Stimulated activated CD4-positive, alpha-beta T cell treated with anti-CD3 and anti-CD28 coated beads, Interleukin-2, amount 100 ng/mL, for 48 hours (primary cell): ENCODE measurements at regions not wholly inside any gene's neighbourhood (a gene's known extent, or its start where the extent isn't known, plus 50 kb on each side); places are given as distances from the start of the nearest gene placed in this dataset.

Experiments
- DNase-seq, 2 donors: peaks; one replicate each; pipeline ENCODE4 v3.0.0-alpha.2; 2020

- no peak for DNase-seq
Observed at GRCh38 chrX:124862301-124862700, 457.4 kb upstream of the TEX13C start.

GRCh38 chrX:124863303-124863702, 456.4 kb upstream of the TEX13C start:
- DNase-seq, result no peak

GRCh38 chrX:124887572-124887971, 432.1 kb upstream of the TEX13C start:
- no peak for DNase-seq

- no peak for DNase-seq
Observed at GRCh38 chrX:124895947-124896346, 423.7 kb upstream of the TEX13C start.

GRCh38 chrX:124902953-124903352, 416.7 kb upstream of the TEX13C start:
- no peak for DNase-seq

GRCh38 chrX:124910611-124911010, 409.1 kb upstream of the TEX13C start:
- no peak for DNase-seq

GRCh38 chrX:124917011-124917410, 402.7 kb upstream of the TEX13C start:
- DNase-seq, result no peak

GRCh38 chrX:124925681-124926080, 394.0 kb upstream of the TEX13C start:
- DNase-seq, result no peak

- no peak for DNase-seq
Observed at GRCh38 chrX:124931241-124931640, 388.4 kb upstream of the TEX13C start.

GRCh38 chrX:124931958-124932357, 387.7 kb upstream of the TEX13C start:
- DNase-seq, result no peak

- DNase-seq, result no peak
Observed at GRCh38 chrX:124938715-124939114, 381.0 kb upstream of the TEX13C start.

- no peak for DNase-seq
Observed at GRCh38 chrX:124940531-124940930, 379.1 kb upstream of the TEX13C start.

GRCh38 chrX:124954402-124954801, 365.3 kb upstream of the TEX13C start:
- DNase-seq, result no peak

- no peak for DNase-seq
Observed at GRCh38 chrX:124960454-124960853, 359.2 kb upstream of the TEX13C start.

GRCh38 chrX:124963717-124964116, 356.0 kb upstream of the TEX13C start, which contains the start of gene TENM1:
Gene TENM1 (minus strand): TSS chrX:124963817.
- no peak for DNase-seq

- no peak for DNase-seq
Observed at GRCh38 chrX:124975456-124975855, 344.2 kb upstream of the TEX13C start.

GRCh38 chrX:124981420-124981819, 338.3 kb upstream of the TEX13C start:
- no peak for DNase-seq

GRCh38 chrX:124984140-124984813, 335.4 kb upstream of the TEX13C start:
- no peak for DNase-seq

GRCh38 chrX:124986284-124986683, 333.4 kb upstream of the TEX13C start:
- no peak for DNase-seq

GRCh38 chrX:124993735-124994134, 325.9 kb upstream of the TEX13C start:
- no peak for DNase-seq

- no peak for DNase-seq
Observed at GRCh38 chrX:124994404-124994803, 325.3 kb upstream of the TEX13C start.

- DNase-seq, result no peak
Observed at GRCh38 chrX:125003746-125004446, 315.8 kb upstream of the TEX13C start.

- no peak for DNase-seq
Observed at GRCh38 chrX:125004799-125005198, 314.9 kb upstream of the TEX13C start.

- DNase-seq, result no peak
Observed at GRCh38 chrX:125005863-125006262, 313.8 kb upstream of the TEX13C start.

GRCh38 chrX:125006704-125007103, 313.0 kb upstream of the TEX13C start:
- no peak for DNase-seq
